Vagina (tissue), 2 donors: ENCODE measurements at regions not wholly inside any gene's neighbourhood (a gene's known extent, or its start where the extent isn't known, plus 50 kb on each side); places are given as distances from the start of the nearest gene placed in this dataset.

Experiments used
- POLR2A ChIP-seq, 2 donors: fragments of 450-650 bp; IDR thresholded peaks; one replicate each; pipeline ENCODE4 v1.6.1; 2017; ENCODE audit warnings: antibody characterized with exemption in 2 of 2, mild to moderate bottlenecking in 2 of 2, moderate library complexity in 2 of 2
- POLR2AphosphoS5 ChIP-seq, 2 donors: sonication (generic); formaldehyde crosslinking; IDR thresholded peaks; one replicate each; pipeline ENCODE4 v1.9.0; 2017; ENCODE audit warnings: antibody characterized with exemption in 2 of 2, mild to moderate bottlenecking in 2 of 2, low read depth in 1 of 2; ENCODE audit not compliant: insufficient read depth in 1 of 2
- TF ChIP-seq, protein P1 (sequence below), 3 experiments: fragments of 450-650 bp in 2 of 3; fragments of 200-600 bp in 1 of 3; sonication (generic) in 1 of 3; IDR thresholded peaks; one replicate each; pipeline ENCODE4 v1.5.1; 2017 to 2019; ENCODE audit warnings: antibody characterized with exemption in 3 of 3, mild to moderate bottlenecking in 2 of 3, moderate library complexity in 2 of 3

DNA sequence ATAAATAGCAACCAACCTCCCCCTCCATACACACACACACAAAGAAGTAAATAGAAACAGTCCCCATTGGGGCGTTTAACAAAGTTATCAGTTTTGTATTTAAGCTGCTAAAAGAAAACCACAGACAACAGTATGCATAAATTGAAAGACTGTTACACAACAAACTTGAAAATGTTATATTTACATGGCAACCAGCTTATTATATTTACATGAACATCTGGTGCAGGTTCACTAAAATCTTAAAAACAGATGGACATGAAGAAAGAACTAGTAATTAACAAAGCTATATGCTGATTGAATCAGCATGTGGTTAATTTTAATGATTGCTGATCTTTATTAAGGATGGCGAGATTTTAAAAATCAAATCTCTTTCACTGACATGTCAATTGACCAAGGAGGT, 384.7 kb downstream of the LRRIQ3 start:
- TF ChIP-seq, protein P1, sequence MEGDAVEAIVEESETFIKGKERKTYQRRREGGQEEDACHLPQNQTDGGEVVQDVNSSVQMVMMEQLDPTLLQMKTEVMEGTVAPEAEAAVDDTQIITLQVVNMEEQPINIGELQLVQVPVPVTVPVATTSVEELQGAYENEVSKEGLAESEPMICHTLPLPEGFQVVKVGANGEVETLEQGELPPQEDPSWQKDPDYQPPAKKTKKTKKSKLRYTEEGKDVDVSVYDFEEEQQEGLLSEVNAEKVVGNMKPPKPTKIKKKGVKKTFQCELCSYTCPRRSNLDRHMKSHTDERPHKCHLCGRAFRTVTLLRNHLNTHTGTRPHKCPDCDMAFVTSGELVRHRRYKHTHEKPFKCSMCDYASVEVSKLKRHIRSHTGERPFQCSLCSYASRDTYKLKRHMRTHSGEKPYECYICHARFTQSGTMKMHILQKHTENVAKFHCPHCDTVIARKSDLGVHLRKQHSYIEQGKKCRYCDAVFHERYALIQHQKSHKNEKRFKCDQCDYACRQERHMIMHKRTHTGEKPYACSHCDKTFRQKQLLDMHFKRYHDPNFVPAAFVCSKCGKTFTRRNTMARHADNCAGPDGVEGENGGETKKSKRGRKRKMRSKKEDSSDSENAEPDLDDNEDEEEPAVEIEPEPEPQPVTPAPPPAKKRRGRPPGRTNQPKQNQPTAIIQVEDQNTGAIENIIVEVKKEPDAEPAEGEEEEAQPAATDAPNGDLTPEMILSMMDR (IDR thresholded peaks at IDR 0.05), result no peak
- TF ChIP-seq POLR2A (IDR thresholded peaks at IDR 0.05), result no peak
- no peak for TF ChIP-seq POLR2AphosphoS5 (IDR thresholded peaks at IDR 0.05; ENCODE audit: insufficient read depth in 1 of 2, low read depth in 1 of 2)
